ENCODE measurements at regions not wholly inside any gene's neighbourhood (a gene's known extent, or its start where the extent isn't known, plus 50 kb on each side); places are given as distances from the start of the nearest gene placed in this dataset.

DNA sequence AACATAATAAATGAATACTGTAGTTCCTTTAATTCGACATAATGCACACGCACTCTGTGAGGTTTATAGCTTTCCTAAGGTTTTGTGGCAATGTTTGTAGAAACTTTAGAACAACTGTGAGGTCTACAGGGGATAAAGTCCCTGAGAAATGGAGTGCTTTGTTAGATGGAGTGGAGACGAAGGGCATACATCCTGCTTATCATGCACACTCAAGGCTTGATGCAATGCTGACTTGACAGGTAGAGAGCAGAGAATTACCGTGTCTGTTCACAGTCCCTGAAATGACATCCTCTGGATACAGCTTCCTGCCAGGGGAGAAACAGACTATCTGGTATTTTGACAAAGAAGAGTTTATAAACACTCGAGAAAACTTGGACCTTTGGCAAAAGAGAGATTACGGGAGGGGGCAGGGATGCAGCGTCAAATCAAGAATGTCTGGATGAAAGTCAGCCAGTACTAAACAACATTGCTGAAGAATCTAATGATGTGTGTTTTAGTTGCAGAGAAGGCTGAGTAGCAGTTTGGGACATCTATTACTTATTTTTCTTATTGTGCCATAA, 766.9 kb upstream of the ZEB2 start:
- DNase-seq (ENCODE audit: insufficient read length, low spot score) (no peak), FAIRE-seq (no peak)

DNA sequence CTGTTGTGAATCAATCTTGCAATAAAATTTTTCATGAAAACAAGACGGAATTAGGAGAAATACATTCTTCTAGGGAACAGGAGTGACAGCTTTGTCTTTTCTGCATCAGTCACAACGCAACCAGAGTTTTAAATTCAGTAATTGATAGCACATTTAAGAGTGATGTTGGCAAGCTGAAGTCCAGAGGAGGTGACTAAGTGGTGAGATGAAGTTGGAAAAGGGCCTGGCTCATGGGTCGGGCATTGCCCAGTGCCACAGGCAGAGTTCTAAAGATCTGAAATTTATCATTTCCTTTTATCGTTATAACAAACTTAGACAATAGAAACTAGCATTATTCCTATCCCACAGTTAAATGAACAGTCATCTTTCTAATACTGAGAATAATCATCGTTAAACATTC, 764.6 kb upstream of the ZEB2 start:
- FAIRE-seq: no peak
- DNase-seq (ENCODE audit: insufficient read length, low spot score): no peak

DNA sequence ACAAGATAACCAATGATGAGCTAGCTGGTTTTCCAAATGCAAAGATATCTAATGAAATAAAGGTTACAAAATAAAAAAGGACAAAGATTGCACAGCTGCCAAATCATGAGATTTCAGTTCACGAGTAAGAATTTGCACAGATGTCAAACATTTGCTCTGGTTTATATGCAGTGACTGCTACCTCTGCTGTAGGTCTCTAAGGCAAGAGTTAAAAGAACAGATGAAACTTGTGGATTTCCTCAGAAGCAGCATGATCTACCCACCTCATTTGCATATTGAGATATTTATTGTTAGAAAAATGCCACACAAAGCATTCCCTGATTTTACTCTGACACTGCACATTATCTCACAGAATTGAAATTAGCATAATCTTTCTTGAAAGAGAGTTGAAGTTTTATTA, 763.2 kb upstream of the ZEB2 start:
- DNase-seq (ENCODE audit: insufficient read length, low spot score): no peak
- no peak for FAIRE-seq

DNA sequence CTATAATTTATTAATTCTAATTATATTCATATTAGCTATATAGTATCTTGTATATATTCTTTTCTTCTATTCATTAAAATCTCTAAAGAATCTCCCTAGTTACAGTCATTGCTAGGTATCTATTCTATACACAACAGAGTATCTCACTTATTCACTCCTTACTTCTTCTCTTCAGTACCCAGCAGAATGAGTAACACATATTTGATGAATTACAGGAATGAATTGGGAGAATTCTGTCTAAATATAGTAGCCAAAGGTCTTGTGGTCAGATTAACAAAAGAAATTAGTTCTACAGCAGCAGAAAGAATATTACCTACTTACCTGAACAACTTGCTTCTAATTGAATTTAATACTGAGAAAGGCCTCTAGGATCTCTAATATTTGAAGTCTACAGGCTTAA, 758.0 kb upstream of the ZEB2 start:
- FAIRE-seq (no peak), DNase-seq (ENCODE audit: insufficient read length, low spot score) (no peak)

DNA sequence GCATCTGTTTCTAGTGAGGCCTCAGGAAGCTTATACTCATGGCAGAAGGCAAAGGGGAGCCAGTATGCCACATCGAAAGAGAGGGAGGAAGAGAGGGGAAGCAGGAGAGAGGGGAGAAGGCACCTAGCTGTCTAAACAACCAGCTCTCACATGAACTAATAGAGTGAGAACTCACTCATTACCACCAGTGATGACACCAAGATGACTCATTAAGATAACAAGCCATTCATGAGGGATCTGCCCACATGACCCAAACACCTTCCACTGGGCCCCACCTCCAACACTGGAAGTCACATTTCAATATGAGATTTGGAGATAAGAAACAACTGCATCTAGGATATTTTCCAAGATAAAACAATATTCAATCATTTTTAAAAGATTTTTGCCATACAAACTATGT, 753.9 kb upstream of the ZEB2 start:
- no peak for DNase-seq (ENCODE audit: insufficient read length, low spot score)
- FAIRE-seq: no peak

DNA sequence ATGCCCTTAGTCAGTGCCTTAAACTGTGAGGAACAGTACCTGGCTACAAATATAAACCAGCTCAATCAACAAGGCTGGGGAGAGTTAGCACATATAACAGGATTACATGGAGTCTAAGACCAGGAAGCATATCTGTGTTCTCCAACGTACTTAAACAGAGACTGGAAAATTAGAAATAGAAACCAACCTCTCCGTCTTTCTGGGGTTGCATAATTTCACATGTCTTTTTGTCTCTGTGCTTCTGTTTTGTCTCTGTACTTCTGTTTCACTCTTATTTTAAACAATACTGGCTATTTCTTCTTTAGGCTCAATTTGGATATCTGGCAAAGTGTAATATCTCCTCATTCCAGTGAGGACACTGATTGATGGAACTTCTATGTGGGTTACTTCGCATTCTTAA, 749.0 kb upstream of the ZEB2 start:
- DNase-seq (ENCODE audit: insufficient read length, low spot score) (no peak), FAIRE-seq (no peak)

DNA sequence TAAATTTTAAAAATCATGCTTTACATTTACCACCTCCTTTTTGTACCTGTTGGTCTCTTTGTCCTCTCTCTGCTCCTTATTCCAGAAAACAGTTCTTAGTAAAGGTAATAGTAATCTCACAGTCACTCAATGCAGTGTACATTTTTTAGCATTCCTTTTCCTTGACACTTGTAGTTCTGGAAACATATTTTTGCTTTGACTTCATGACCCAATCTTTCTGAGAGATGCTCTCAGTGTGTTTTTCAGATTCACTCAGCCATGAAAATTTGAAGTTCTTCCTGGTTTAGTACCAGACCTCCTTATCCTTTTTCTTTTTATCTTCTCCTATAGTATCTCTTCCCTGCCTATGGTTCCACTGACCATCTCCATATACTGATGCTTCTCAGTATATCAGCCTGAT, 747.5 kb upstream of the ZEB2 start:
- FAIRE-seq (no peak), DNase-seq (ENCODE audit: insufficient read length, low spot score) (no peak)

DNA sequence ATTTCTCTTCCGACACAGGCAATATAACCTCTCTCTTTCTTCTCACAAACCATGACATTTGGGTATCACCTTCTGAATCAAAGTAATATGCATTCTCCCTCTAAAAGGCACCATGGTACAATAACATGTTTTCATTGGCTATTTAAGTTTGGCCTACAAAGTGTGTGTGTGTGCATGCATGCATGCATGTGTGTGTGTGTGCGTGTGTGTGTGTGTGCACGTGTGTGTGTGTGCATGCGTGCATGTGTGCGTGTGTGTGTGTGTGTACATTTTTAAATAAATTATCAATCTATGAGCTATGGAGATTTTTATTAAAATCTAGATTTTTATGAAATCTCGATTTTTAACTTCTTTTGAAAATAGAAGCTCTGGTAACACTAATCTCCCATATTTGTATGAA, 745.3 kb upstream of the ZEB2 start:
- FAIRE-seq (no peak), DNase-seq (ENCODE audit: insufficient read length, low spot score) (no peak)

DNA sequence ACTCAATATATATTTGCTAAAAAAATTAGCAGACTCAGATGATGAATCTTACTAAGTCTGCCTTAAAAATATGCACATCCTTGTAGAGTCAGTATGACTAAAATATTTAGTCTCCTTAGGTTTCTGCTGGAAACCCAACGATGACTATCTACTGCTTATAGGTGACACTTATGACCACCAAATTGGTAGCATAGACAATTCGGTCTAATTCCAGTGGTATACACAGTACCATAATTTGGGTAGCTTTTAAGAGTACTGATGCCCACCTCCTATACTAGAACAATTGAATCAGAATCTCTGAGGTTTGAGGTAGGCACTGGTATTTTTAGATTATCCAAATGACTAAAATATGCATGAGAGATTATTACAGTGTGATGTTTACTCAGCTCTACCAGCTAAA, 740.8 kb upstream of the ZEB2 start:
- DNase-seq (ENCODE audit: insufficient read length, low spot score): no peak

DNA sequence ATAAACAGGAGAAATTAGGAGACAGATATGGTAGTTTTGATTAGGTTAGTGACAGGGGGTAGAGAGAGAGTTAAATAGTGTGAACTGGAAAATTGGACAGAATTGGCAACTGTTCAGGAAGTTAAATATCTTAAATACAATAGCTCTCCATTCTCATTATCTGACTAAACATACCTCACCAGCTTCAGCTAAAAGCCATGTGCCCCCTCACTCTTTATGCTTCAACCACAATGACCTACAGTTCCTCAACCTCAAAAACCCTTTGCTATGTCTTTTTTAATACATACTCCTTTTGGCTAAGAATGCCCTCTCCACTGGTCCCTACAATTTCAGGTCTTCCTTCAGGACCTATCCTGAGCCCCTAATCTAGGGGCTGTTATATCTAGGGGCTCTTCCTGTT, 740.2 kb upstream of the ZEB2 start:
- DNase-seq (ENCODE audit: insufficient read length, low spot score): no peak
- no peak for FAIRE-seq

More for the DNA sequence above, 740.8 kb upstream of the ZEB2 start:
- no peak for FAIRE-seq

DNA sequence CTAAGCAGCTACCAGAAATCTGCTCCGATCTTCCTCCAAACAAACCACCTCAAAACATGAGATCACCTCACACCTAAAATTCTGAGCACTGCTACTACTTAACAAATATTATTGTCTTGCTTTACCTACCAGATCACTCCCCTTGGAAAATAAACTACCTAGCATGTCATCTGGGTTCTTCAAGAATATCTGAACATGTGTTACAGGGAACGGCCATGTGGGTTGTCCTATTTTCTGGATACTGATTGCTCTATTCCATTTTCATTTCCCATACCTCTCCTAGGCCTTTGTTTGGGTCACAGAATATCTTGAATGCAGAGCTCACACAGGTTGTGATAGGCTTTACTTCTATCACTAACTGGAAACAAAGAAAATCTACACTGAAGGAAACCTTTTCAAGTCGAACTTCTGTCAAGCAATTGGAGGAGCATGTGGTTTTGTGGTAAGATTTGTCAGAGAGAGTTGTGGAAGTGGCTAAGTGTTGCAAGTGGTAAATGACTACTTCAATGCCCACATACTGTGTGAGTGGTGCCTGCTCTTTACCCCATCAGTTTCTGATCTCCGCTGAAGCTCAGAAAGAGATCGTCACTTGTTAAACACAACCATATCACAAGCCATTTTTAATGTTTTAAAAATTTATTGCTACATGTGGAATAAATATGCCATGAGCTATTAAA, 739.1 kb upstream of the ZEB2 start:
- DNase-seq (ENCODE audit: insufficient read length, low spot score) (no peak), FAIRE-seq (no peak)

DNA sequence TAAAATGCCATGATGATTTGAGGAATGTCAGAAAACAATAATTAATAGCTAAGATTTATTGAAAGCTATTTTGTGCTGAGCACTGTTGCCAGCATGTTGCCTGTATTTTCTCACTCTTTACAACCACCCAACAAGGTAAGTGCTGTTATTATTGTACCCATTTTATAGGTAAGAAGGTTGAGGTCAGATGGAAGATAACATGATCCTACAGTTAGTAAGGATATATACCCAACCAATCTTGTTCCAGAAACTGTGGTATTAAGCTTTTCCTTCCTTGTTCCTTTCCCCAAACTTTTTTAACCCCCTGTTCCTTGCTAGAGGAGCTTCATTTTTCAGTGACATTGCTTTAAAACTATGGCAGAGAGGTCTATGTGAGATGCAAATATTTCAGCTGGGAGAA, 738.0 kb upstream of the ZEB2 start:
- DNase-seq (ENCODE audit: insufficient read length, low spot score) (no peak), FAIRE-seq (no peak)

DNA sequence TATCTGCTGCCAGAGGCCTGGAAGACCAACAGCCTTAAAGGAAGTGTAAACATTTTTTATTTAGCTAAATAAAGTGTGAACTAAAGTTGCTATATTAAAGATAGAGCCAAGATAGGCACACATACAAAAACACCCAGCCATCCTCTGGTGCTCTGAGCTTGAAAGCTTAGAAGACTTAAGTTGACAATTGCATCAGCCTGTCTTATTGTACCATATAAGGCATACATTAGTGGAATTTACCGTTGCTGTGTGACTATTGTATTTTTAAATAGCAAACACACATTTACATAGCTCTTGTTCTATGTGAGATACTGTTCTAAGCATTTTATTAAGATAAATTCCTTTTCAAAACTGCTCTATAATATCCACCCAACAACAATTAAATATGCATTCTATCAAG, 736.6 kb upstream of the ZEB2 start:
- DNase-seq (ENCODE audit: insufficient read length, low spot score): no peak
- FAIRE-seq: no peak

DNA sequence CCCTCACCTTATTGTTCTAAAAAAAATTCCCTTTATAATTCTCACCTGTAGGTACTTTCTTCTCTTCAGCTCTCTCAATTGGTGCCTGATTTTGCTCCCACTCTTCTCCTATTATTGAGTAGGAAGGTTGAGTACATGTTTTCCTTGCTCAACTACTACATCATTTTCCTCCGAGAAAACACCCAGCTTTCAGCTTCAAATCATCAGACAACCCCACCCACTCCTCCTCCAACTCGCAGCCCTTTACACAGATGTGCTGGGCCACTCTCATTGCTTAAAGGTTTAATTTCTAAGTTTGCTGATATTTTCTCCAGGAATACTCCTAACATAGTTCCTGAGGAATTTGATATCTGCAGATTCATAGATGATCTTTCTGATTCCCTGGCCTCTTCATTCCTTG, 734.4 kb upstream of the ZEB2 start:
- DNase-seq (ENCODE audit: insufficient read length, low spot score): no peak
- FAIRE-seq: no peak

DNA sequence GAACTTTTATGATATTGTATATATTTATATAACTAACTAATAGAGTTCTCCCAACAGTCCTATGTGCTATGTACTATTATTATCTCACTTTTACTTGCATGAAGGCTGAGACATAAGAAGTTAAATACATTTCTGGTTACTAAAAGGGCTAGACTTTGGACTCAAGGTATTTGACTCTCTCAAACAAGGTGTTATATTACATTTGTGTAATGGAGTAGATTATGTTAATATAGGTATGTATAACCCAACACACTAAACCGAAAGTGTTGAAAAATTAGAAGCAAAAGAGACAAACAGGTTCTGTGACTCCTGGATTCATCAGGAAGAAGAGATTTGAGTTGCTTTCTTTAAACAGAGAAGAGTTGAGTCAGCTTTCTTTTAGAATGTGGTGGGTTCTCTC, 733.6 kb upstream of the ZEB2 start:
- DNase-seq (ENCODE audit: insufficient read length, low spot score) (no peak), FAIRE-seq (no peak)

DNA sequence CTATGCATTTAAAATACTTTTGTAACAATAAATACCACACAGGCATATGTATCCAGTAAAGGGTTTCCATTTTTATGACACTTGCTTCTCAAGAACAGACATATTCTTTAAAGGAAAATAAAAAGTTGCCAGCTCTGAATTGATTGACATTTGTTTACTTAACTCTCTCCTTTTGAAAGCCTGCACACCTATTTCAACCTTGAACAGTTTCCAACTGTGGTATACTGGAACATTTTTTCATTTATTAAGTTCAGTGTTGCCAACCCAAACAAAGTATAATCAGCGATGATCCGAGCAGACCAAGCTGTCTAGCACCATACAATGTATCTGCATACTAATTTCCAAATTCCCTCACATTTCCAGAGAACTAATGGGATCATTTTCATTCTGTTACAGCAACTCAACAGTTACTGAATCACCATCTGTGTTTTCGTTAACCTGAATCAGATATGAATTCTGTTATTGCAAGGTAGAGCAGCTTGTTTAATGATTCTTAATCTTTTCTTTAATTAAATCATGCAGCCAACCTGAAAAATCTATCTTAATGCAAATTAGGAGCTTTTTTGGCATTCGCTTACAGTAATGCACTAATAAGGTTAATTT, 725.5 kb upstream of the ZEB2 start:
- no peak for FAIRE-seq

DNA sequence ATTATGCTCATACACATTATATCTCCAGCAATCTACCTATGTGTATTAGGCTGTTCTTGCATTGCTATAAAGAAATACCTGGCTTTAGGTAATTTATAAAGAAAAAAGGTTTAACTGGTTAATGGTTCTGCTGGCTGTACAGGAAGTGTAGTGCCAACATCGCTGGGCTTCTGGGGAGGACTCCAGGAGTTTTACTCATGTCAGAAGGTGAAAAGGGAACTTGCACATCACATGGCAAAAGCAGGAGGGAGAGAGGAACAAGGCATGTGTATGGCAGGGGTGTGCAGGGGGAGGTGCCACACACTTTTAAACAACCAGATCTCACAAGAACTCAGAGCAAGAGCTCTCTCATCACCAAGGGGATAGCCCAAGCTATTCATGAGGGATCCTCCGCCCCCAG, 715.4 kb upstream of the ZEB2 start:
- FAIRE-seq (no peak), DNase-seq (ENCODE audit: insufficient read length, low spot score) (no peak)

More for the DNA sequence above, 725.5 kb upstream of the ZEB2 start:
- no peak for DNase-seq (ENCODE audit: insufficient read length, low spot score)

DNA sequence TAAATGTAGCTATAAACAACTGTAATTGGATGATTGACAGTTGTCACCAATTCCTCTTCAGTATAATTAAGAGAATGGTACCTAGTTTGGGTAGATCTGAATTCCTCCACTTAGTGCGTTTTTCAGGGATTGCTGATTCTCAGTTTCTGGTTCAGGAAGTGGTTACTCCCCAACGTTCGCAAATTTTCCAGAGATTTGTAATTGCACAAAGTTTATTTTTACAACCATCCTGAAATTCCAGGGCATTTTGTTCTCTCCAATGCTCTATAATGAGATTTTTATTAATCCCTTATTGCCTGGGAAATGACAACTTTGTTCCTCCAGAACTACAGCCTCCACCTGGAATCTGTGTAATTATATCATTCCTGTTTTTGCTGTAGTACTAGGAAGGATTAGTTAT, 710.6 kb upstream of the ZEB2 start:
- no peak for FAIRE-seq
- DNase-seq (ENCODE audit: insufficient read length, low spot score): no peak

DNA sequence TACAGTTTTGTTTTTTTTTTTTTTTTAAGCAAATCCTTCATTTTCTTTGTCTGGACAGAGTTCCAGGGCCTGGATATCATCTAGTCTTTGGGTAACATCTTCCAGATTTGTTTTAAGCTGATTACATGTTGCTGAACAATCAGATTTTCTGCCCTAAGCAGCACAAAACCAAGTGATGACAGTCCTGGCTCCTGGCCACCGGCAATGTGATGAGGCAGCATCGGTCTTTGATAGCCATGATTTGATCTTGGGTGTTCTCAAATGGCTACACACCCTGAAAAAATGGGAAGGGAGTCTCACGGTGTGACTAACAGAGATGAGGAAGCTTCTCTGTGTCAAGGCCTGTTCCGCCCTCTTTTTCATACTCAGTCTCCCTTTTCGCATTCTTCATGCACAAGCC, 708.6 kb upstream of the ZEB2 start:
- FAIRE-seq: no peak

DNA sequence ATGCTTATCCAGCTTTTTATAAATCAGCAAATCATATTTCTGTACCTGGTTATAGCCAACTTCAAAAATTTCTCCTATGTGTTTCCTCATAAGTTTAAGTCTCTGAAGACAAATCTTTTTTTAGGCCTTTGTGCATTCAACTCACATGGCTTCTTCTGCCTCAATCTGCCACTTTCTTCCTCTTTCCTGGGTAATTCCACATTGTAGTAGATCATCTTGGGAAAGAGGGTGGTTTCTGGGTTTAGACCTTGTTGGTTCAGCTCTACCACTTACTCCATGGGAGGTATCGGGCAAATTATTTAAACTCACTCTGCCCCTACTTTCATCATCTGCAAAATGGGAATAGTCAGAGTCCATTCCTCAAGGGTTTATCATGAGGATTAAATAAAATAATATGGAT, 707.0 kb upstream of the ZEB2 start:
- DNase-seq (ENCODE audit: insufficient read length, low spot score) (no peak), FAIRE-seq (no peak)

More for the DNA sequence above, 708.6 kb upstream of the ZEB2 start:
- no peak for DNase-seq (ENCODE audit: insufficient read length, low spot score)

DNA sequence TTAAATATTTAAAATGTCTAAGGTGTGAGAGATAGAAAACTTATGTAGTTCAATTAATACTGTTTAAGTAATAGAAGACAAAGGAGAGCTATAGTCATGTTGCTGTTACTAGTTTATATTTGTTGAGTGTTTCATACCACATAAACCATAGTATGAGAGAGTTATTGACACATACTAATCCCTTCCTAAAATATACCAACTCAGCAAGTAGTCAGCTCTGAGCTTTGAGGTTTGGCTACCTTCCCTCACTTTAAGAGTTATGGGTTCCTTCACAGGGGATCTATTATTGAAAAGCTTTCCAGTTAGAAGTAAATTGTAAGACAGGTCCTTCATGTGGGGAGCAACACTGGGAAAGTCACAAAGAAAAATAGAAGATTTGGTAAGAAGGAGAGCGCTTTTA, 701.6 kb upstream of the ZEB2 start:
- DNase-seq (ENCODE audit: insufficient read length, low spot score) (no peak), FAIRE-seq (no peak)

DNA sequence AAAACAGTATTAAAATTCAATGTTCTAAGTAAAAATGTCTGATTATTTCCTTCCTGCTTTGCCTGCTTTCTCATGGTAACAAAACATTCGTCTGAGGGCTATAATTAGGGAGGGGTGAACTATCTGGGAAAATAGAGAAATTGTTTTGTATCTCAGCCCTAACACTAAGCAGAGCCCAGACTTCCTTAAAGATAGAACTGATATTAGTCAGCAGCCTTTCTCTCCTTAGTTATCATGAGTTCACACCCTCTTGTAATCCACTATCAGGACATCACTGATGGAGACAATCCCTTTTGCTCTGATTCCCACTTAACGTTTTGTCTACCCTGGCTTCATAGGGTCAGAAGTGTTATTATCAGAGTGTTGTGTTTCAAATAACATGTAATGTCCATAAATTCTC, 701.1 kb upstream of the ZEB2 start:
- no peak for FAIRE-seq
- no peak for DNase-seq (ENCODE audit: insufficient read length, low spot score)

DNA sequence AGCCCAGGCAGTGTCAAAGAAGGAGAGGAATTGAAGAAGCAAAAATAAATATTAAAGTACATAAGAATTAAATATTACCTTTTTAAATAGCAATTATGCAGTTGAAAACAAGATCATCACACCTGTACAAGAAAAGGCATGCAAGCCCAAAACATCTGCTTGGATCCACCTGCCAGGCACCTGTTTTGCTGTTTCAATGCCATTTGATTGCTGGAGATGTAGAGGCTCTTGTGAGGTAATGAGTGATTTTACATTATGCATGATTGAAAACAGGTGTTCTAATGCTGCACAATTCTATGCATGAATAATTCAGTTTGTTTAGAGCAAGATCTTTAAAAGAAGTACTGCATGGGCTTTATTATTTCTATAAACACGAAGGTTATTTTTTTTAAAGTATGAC, 700.6 kb upstream of the ZEB2 start:
- FAIRE-seq (no peak), DNase-seq (ENCODE audit: insufficient read length, low spot score) (no peak)

All from HTR-8/SVneo (cell line).